GM12878 (cell line): ENCODE measurements at regions not wholly inside any gene's neighbourhood (a gene's known extent, or its start where the extent isn't known, plus 50 kb on each side); places are given as distances from the start of the nearest gene placed in this dataset.

Source experiments
- ATAC-seq: fragments of 200-7000 bp; cut with Tn5 transposase; 3 replicates; pipeline ENCODE4 v1.9.1; 2020; ENCODE audit warnings: mild to moderate bottlenecking, moderate library complexity
- BruUV-seq: library from RNA; stranded (reverse); fragments of 400-500 nt; replicated peaks from 2 replicates; lab custom pipeline; 2021; lab: Mats Ljungman, UMichigan
- CTCF ChIA-PET: fragments of 300-600 bp; sonication (Branson Sonifier 250); formaldehyde crosslinking; extraction: SDS; loops from one replicate; lab custom pipeline; 2021; ENCODE audit warnings: inconsistent platforms; lab: Yijun Ruan, JAX
- POLR2A ChIA-PET: fragments of 350-600 bp; formaldehyde crosslinking; extraction: SDS; loops from one replicate; lab custom pipeline; 2021; ENCODE audit warnings: inconsistent platforms; lab: Charles Lee
- RAD21 ChIA-PET: fragments of 300-600 bp; sonication (Branson Sonifier 250); formaldehyde crosslinking; loops from one replicate; lab custom pipeline; 2023; ENCODE audit warnings: antibody characterized with exemption; ENCODE audit not compliant: unreplicated experiment; lab: Charles Lee
- SMC1A ChIA-PET: fragments of 300-600 bp; sonication (Branson Sonifier 250); formaldehyde crosslinking; loops from one replicate; lab custom pipeline; 2023; ENCODE audit not compliant: unreplicated experiment, uncharacterized antibody; lab: Charles Lee
- DNase-seq: peaks from one replicate; pipeline ENCODE4 v3.0.0-alpha.2; 2011; ENCODE audit warnings: low read depth, low spot score
- FAIRE-seq: peaks from 3 replicates; lab custom pipeline; 2011; peaks lifted over from hg19 to GRCh38; lab: Jason Lieb, UNC
- H2AFZ ChIP-seq: 2 replicates; pipeline ENCODE4 v1.6.0; 2011; ENCODE audit warnings: low read depth, low read length, control low read depth; ENCODE audit not compliant: control insufficient read depth
- H3K27ac ChIP-seq: 2 replicates; pipeline ENCODE4 v1.5.1; 2011; ENCODE audit warnings: control low read depth; ENCODE audit not compliant: control insufficient read depth, insufficient read depth
- H3K27me3 ChIP-seq, 2 experiments: replicated peaks in 1 of 2; 2 replicates each; pipeline versions ENCODE4 v1.6.0 to v1.6.1; 2011; ENCODE audit warnings: low read length in 1 of 2; ENCODE audit not compliant: control insufficient read depth in 2 of 2, insufficient read depth in 2 of 2
- H3K36me3 ChIP-seq, 2 experiments: 2 replicates each; pipeline ENCODE4 v1.5.1; 2011; ENCODE audit warnings: low read length in 1 of 2; ENCODE audit not compliant: control insufficient read depth in 2 of 2, insufficient read depth in 2 of 2
- H3K4me1 ChIP-seq: 2 replicates; pipeline ENCODE4 v1.6.1; 2011; ENCODE audit warnings: mild to moderate bottlenecking, low read length, moderate library complexity, mixed read lengths; ENCODE audit not compliant: control insufficient read depth, insufficient read depth
- H3K4me2 ChIP-seq: 2 replicates; pipeline ENCODE4 v1.6.0; 2011; ENCODE audit warnings: control low read depth; ENCODE audit not compliant: control insufficient read depth, insufficient read depth
- H3K4me3 ChIP-seq: fragments of 200-600 bp; sonication (generic); 2 replicates; pipeline ENCODE4 v1.5.1; 2016
- H3K79me2 ChIP-seq: 2 replicates; pipeline ENCODE4 v1.6.0; 2011; ENCODE audit warnings: low read length; ENCODE audit not compliant: control insufficient read depth, insufficient read depth
- H3K9ac ChIP-seq: 2 replicates; pipeline ENCODE4 v1.8.0; 2011; ENCODE audit warnings: low read length, control low read depth, mixed read lengths; ENCODE audit not compliant: control insufficient read depth, insufficient read depth
- H3K9me3 ChIP-seq: replicated peaks from 3 replicates; pipeline ENCODE4 v1.5.1; 2011; ENCODE audit warnings: mild to moderate bottlenecking, low read length; ENCODE audit not compliant: control insufficient read depth, insufficient read depth
- H4K20me1 ChIP-seq: 2 replicates; pipeline ENCODE4 v1.6.0; 2011; ENCODE audit not compliant: control insufficient read depth, insufficient read depth
- CBX5 ChIP-seq: sonication (generic); IDR thresholded peaks from 2 replicates; pipeline ENCODE4 v1.6.1; 2016; ENCODE audit warnings: low read depth, moderate library complexity, mild to moderate bottlenecking, inconsistent platforms
- CHD2 ChIP-seq: IDR thresholded peaks from 2 replicates; pipeline ENCODE4 v1.6.1; 2011; ENCODE audit warnings: low read depth, low read length, improper control_type of control experiment, borderline replicate concordance
- EP300 ChIP-seq, 2 experiments: fragments of 150-350 bp in 1 of 2; IDR thresholded peaks; 2 replicates each; pipeline ENCODE4 v1.6.1; 2011 to 2012; ENCODE audit warnings: low read depth in 2 of 2, low read length in 2 of 2, borderline replicate concordance in 1 of 2, improper control_type of control experiment in 1 of 2, inconsistent platforms in 1 of 2; ENCODE audit not compliant: control insufficient read depth in 1 of 2
- IRF5 ChIP-seq: fragments of 450-650 bp; IDR thresholded peaks from 2 replicates; pipeline ENCODE4 v1.6.1; 2017; ENCODE audit warnings: borderline replicate concordance
- KLF5 ChIP-seq: fragments of 450-650 bp; IDR thresholded peaks from 2 replicates; pipeline ENCODE4 v1.6.1; 2014; ENCODE audit warnings: mild to moderate bottlenecking; ENCODE audit not compliant: partially characterized antibody
- NR2C1 ChIP-seq: fragments of 450-650 bp; IDR thresholded peaks from 2 replicates; pipeline ENCODE4 v1.6.1; 2017; ENCODE audit warnings: antibody characterized with exemption, mild to moderate bottlenecking, moderate library complexity
- NRF1 ChIP-seq: conservative IDR thresholded peaks from 2 replicates; pipeline ENCODE4 v1.6.1; 2011; ENCODE audit warnings: mild to moderate bottlenecking, low read depth, low read length, improper control_type of control experiment
- POLR2AphosphoS2 ChIP-seq: IDR thresholded peaks from 2 replicates; pipeline ENCODE4 v1.6.1; 2011; ENCODE audit warnings: low read depth, mild to moderate bottlenecking, low read length, improper control_type of control experiment, moderate library complexity
- RAD51 ChIP-seq: fragments of 450-650 bp; IDR thresholded peaks from 2 replicates; pipeline ENCODE4 v1.6.1; 2016; ENCODE audit warnings: moderate library complexity, mild to moderate bottlenecking, inconsistent platforms
- RBBP5 ChIP-seq: fragments of 200-600 bp; sonication (generic); conservative IDR thresholded peaks from 2 replicates; pipeline ENCODE4 v1.6.1; 2016
- RELA ChIP-seq: fragments of 450-650 bp; IDR thresholded peaks from 2 replicates; pipeline ENCODE4 v1.8.0; 2014; ENCODE audit warnings: borderline replicate concordance; ENCODE audit not compliant: partially characterized antibody
- SMC3 ChIP-seq: IDR thresholded peaks from 2 replicates; pipeline ENCODE4 v1.6.1; 2011; ENCODE audit warnings: low read length, improper control_type of control experiment, borderline replicate concordance
- TAF1 ChIP-seq: IDR thresholded peaks from 2 replicates; pipeline ENCODE4 v1.6.1; 2011; ENCODE audit warnings: mild to moderate bottlenecking, low read depth, low read length, borderline replicate concordance
- ZNF592 ChIP-seq: fragments of 450-650 bp; IDR thresholded peaks from 2 replicates; pipeline ENCODE4 v1.6.1; 2017; ENCODE audit warnings: mild to moderate bottlenecking, moderate library complexity
- WGBS: methylation state at CpG from one replicate; pipeline ENCODE4 v1.1.6; 2016; ENCODE audit warnings: low lambda C conversion rate; ENCODE audit not compliant: insufficient replicate concordance, insufficient coverage; ENCODE audit errors: missing lambda C conversion rate; 5-methylcytosine and 5-hydroxymethylcytosine counted together
- in situ Hi-C: fragments of 300-500 bp; cut with MboI; formaldehyde crosslinking; loops from 9 replicates; pipeline ENCODE4 v1.14.3; 2018; ENCODE audit warnings: mixed read lengths
- intact Hi-C: fragments of 100-400 bp; cut with micrococcal nuclease; formaldehyde crosslinking; loops from one replicate; pipeline ENCODE4 v1.14.2; 2022; ENCODE audit not compliant: unreplicated experiment
- TF ChIP-seq, protein P1 (sequence below): fragments of 150-350 bp; IDR thresholded peaks from 2 replicates; pipeline ENCODE4 v1.6.1; 2016; ENCODE audit warnings: low read depth, low read length

DNA sequence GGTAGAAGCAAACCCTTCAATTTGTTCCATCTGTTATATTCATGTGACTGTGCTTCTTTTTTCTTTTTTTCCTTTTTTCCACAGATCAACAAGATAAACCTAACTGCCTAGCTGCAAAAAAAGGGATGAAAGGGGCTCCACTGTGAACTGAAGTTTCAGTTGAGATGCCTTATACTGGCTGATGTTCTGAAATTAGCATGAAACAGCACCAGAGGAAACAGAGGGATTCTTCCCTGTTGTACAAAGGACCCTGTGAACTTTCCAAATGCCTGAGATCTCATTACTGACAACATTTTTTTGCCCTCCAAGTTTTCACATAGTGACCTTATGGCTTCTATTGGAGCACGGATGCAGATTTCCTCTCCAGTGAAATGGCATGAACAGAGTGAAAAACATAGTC, 302.7 kb upstream of the TFAP2D start:
- POLR2A ChIA-PET, result no interaction called here
- RAD21 ChIA-PET, result no interaction called here
- Histone ChIP-seq H3K9me3 (no peaks in the 10 kb centered on the region), H3K4me3 (no peak overlapping the region), H3K9ac (no peak overlapping the region), H3K79me2 (no peaks in the 10 kb centered on the region), H3K4me2 (no peak overlapping the region), H3K36me3 (no peaks in the 10 kb centered on the region), H2AFZ (no peak overlapping the region), H3K27ac (no peak overlapping the region), H3K4me1 (no peaks in the 10 kb centered on the region), H4K20me1 (no peaks in the 10 kb centered on the region), H3K27me3 (no peaks in the 10 kb centered on the region)
- no peak for DNase-seq
- in situ Hi-C loops, result no loop called here
- intact Hi-C loops, result no loop called here
- WGBS, result 0% methylated on average over 1 of the region's 1 CpG
- SMC1A ChIA-PET, result no interaction called here
- BruUV-seq, result no TSS peak
- ATAC-seq, result no peak
- no peak for FAIRE-seq
- CTCF ChIA-PET, result no interaction called here
- TF ChIP-seq KLF5, result no peak
- no peak for TF ChIP-seq ZNF592
- no peak for TF ChIP-seq NR2C1
- TF ChIP-seq TAF1, result no peak
- no peak for TF ChIP-seq EP300 (IDR thresholded peaks at IDR 0.05; ENCODE audit: borderline replicate concordance in 1 of 2, control insufficient read depth in 1 of 2, low read depth in 2 of 2, low read length in 2 of 2)
- no peak for TF ChIP-seq CBX5
- no peak for TF ChIP-seq SMC3
- no peak for TF ChIP-seq POLR2AphosphoS2
- no peak for TF ChIP-seq RBBP5
- TF ChIP-seq RELA, result no peak
- no peak for TF ChIP-seq NRF1
- no peak for TF ChIP-seq CHD2
- TF ChIP-seq, protein P1, sequence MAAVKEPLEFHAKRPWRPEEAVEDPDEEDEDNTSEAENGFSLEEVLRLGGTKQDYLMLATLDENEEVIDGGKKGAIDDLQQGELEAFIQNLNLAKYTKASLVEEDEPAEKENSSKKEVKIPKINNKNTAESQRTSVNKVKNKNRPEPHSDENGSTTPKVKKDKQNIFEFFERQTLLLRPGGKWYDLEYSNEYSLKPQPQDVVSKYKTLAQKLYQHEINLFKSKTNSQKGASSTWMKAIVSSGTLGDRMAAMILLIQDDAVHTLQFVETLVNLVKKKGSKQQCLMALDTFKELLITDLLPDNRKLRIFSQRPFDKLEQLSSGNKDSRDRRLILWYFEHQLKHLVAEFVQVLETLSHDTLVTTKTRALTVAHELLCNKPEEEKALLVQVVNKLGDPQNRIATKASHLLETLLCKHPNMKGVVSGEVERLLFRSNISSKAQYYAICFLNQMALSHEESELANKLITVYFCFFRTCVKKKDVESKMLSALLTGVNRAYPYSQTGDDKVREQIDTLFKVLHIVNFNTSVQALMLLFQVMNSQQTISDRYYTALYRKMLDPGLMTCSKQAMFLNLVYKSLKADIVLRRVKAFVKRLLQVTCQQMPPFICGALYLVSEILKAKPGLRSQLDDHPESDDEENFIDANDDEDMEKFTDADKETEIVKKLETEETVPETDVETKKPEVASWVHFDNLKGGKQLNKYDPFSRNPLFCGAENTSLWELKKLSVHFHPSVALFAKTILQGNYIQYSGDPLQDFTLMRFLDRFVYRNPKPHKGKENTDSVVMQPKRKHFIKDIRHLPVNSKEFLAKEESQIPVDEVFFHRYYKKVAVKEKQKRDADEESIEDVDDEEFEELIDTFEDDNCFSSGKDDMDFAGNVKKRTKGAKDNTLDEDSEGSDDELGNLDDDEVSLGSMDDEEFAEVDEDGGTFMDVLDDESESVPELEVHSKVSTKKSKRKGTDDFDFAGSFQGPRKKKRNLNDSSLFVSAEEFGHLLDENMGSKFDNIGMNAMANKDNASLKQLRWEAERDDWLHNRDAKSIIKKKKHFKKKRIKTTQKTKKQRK, result no peak
- no peak for TF ChIP-seq RAD51
- no peak for TF ChIP-seq IRF5
